Epithelial cell of esophagus (primary cell): ENCODE measurements at regions not wholly inside any gene's neighbourhood (a gene's known extent, or its start where the extent isn't known, plus 50 kb on each side); places are given as distances from the start of the nearest gene placed in this dataset.
"Not testable (repeated sequence)": the region's sequence is repeated elsewhere in the genome, so short reads cannot be mapped to it uniquely, and the experiment has no call there.

ENCODE experiments used
- DNase-seq: peaks from one replicate; pipeline ENCODE4 v3.0.0; 2010; ENCODE audit warnings: low read depth
- H3K4me3 ChIP-seq: 2 replicates; pipeline ENCODE4 v1.5.1; 2011; ENCODE audit warnings: mild to moderate bottlenecking, low read length, control low read depth
- CTCF ChIP-seq: IDR thresholded peaks from 2 replicates; pipeline ENCODE4 v1.5.1; 2011; ENCODE audit warnings: low read depth, mild to moderate bottlenecking, low read length, control low read depth, inconsistent platforms; ENCODE audit not compliant: insufficient read depth; ENCODE audit errors: missing control alignments

- TF ChIP-seq CTCF = no peak
- no peak overlapping the region for H3K4me3 ChIP-seq
- DNase-seq = peak; percentile 9
Observed at GRCh38 chr6:60991427-60992028, 1294.5 kb downstream of the KHDRBS2 start.

- no peak overlapping the region for H3K4me3 ChIP-seq
- peak; percentile 85 for DNase-seq
- TF ChIP-seq CTCF = no peak
Observed at GRCh38 chr6:60952500-60952899, 1333.5 kb downstream of the KHDRBS2 start.

- peak; percentile 12 for DNase-seq
- not testable (repeated sequence) for H3K4me3 ChIP-seq
Observed at GRCh38 chr6:60950221-60950923, 1335.7 kb downstream of the KHDRBS2 start.

GRCh38 chr6:60947416-60947815 is 1338.6 kb downstream of the KHDRBS2 start:
- DNase-seq = peak; percentile 94
- H3K4me3 ChIP-seq = peak overlapping the region; percentile 10

GRCh38 chr6:60944803-60945202 is 1341.2 kb downstream of the KHDRBS2 start:
- not testable (repeated sequence) for DNase-seq

GRCh38 chr6:60935970-60936369 is 1350.1 kb downstream of the KHDRBS2 start:
- not testable (repeated sequence) for H3K4me3 ChIP-seq, DNase-seq

More at GRCh38 chr6:60944803-60945202, 1341.2 kb downstream of the KHDRBS2 start:
- not testable (repeated sequence) for H3K4me3 ChIP-seq

GRCh38 chr6:60919652-60920051 is 1366.4 kb downstream of the KHDRBS2 start:
- not testable (repeated sequence) for H3K4me3 ChIP-seq
- peak; percentile 61 for DNase-seq

GRCh38 chr6:60903860-60904259 is 1382.2 kb downstream of the KHDRBS2 start:
- not testable (repeated sequence) for DNase-seq, H3K4me3 ChIP-seq

- H3K4me3 ChIP-seq, DNase-seq: not testable (repeated sequence)
Observed at GRCh38 chr6:60893374-60893773, 1392.7 kb downstream of the KHDRBS2 start.

GRCh38 chr6:60891606-60892005 is 1394.4 kb downstream of the KHDRBS2 start:
- TF ChIP-seq CTCF = no peak
- DNase-seq = no peak
- no peak overlapping the region for H3K4me3 ChIP-seq

GRCh38 chr6:60877396-60877795 is 1408.6 kb downstream of the KHDRBS2 start:
- not testable (repeated sequence) for DNase-seq, H3K4me3 ChIP-seq

GRCh38 chr6:60870779-60871178 is 1415.2 kb downstream of the KHDRBS2 start:
- not testable (repeated sequence) for H3K4me3 ChIP-seq, DNase-seq
